GM12864 (cell line): ENCODE measurements at regions not wholly inside any gene's neighbourhood (a gene's known extent, or its start where the extent isn't known, plus 50 kb on each side); places are given as distances from the start of the nearest gene placed in this dataset.
"Not testable (repeated sequence)": the region's sequence is repeated elsewhere in the genome, so short reads cannot be mapped to it uniquely, and the experiment has no call there.

Source experiments
- DNase-seq: peaks from one replicate; pipeline ENCODE4 v3.0.0-alpha.2; 2011; ENCODE audit warnings: low read depth
- H3K4me3 ChIP-seq: 2 replicates; pipeline ENCODE4 v1.5.1; 2011; ENCODE audit warnings: mild to moderate bottlenecking, low read depth, low read length, control low read depth
- CTCF ChIP-seq: IDR thresholded peaks from 2 replicates; pipeline ENCODE4 v1.5.1; 2011; ENCODE audit warnings: low read depth, mild to moderate bottlenecking, moderate library complexity, low read length, control low read depth, inconsistent platforms; ENCODE audit errors: missing control alignments

- no peak overlapping the region for H3K4me3 ChIP-seq
- no peak for TF ChIP-seq CTCF
Observed at GRCh38 chr19:30112171-30112570, 170.1 kb downstream of the URI1 start.

GRCh38 chr19:30112666-30113065 lies 170.6 kb downstream of the URI1 start:
- no peak overlapping the region for H3K4me3 ChIP-seq
- no peak for DNase-seq
- TF ChIP-seq CTCF: no peak

More at GRCh38 chr19:30112171-30112570, 170.1 kb downstream of the URI1 start:
- DNase-seq: no peak

- TF ChIP-seq CTCF: no peak
- H3K4me3 ChIP-seq: no peak overlapping the region
- no peak for DNase-seq
Observed at GRCh38 chr19:30113186-30113585, 171.1 kb downstream of the URI1 start.

GRCh38 chr19:30114095-30114494 lies 172.1 kb downstream of the URI1 start:
- not testable (repeated sequence) for DNase-seq, H3K4me3 ChIP-seq

GRCh38 chr19:30115947-30116346 lies 173.9 kb downstream of the URI1 start:
- DNase-seq: no peak
- no peak for TF ChIP-seq CTCF
- H3K4me3 ChIP-seq: no peak overlapping the region

- no peak overlapping the region for H3K4me3 ChIP-seq
- no peak for TF ChIP-seq CTCF
- no peak for DNase-seq
Observed at GRCh38 chr19:30116530-30116929, 174.5 kb downstream of the URI1 start.

- H3K4me3 ChIP-seq: no peak overlapping the region
- no peak for TF ChIP-seq CTCF
- DNase-seq: no peak
Observed at GRCh38 chr19:30116984-30117555, 175.0 kb downstream of the URI1 start.
